Activated B cell treated with CpG ODN at 0.5 μM for 24 hours (primary cell): ENCODE measurements at regions not wholly inside any gene's neighbourhood (a gene's known extent, or its start where the extent isn't known, plus 50 kb on each side); places are given as distances from the start of the nearest gene placed in this dataset.

ENCODE experiments used
- ATAC-seq: fragments of 200-7000 bp; cut with Tn5 transposase; one replicate; pipeline ENCODE4 v1.10.0; 2021; ENCODE audit warnings: low read depth, mild to moderate bottlenecking, moderate library complexity
- CTCF ChIA-PET: fragments of 350-600 bp; sonication (Branson Sonifier 250); formaldehyde crosslinking; loops from one replicate; lab custom pipeline; 2021; ENCODE audit warnings: antibody characterized with exemption; lab: Charles Lee
- POLR2A ChIA-PET: fragments of 350-600 bp; sonication (Branson Sonifier 250); formaldehyde crosslinking; loops from one replicate; lab custom pipeline; 2021; ENCODE audit warnings: antibody characterized with exemption; lab: Charles Lee
- DNase-seq: peaks from one replicate; pipeline ENCODE4 v3.0.0; 2022
- H3K27ac Mint-ChIP-seq: one replicate; pipeline ENCODE4 v1.8.0; 2020; ENCODE audit warnings: mixed read lengths
- H3K27me3 Mint-ChIP-seq: one replicate; pipeline ENCODE4 v1.8.0; 2021; ENCODE audit warnings: mixed read lengths
- H3K36me3 Mint-ChIP-seq: one replicate; pipeline ENCODE4 v1.8.0; 2021; ENCODE audit warnings: low read depth, mixed read lengths
- H3K4me1 Mint-ChIP-seq: one replicate; pipeline ENCODE4 v1.8.0; 2021; ENCODE audit warnings: mixed read lengths
- H3K4me3 Mint-ChIP-seq: one replicate; pipeline ENCODE4 v1.8.0; 2020; ENCODE audit warnings: mild to moderate bottlenecking, mixed read lengths
- H3K9me3 Mint-ChIP-seq: one replicate; pipeline ENCODE4 v1.8.0; 2020; ENCODE audit warnings: mixed read lengths
- CTCF ChIP-seq: fragments of 200-600 bp; IDR thresholded peaks from one replicate; pipeline ENCODE4 v1.8.0; 2022; ENCODE audit warnings: antibody characterized with exemption, mild to moderate bottlenecking
- intact Hi-C: fragments of 100-400 bp; cut with micrococcal nuclease; formaldehyde crosslinking; loops from one replicate; pipeline ENCODE4 v1.15.1; 2024

DNA sequence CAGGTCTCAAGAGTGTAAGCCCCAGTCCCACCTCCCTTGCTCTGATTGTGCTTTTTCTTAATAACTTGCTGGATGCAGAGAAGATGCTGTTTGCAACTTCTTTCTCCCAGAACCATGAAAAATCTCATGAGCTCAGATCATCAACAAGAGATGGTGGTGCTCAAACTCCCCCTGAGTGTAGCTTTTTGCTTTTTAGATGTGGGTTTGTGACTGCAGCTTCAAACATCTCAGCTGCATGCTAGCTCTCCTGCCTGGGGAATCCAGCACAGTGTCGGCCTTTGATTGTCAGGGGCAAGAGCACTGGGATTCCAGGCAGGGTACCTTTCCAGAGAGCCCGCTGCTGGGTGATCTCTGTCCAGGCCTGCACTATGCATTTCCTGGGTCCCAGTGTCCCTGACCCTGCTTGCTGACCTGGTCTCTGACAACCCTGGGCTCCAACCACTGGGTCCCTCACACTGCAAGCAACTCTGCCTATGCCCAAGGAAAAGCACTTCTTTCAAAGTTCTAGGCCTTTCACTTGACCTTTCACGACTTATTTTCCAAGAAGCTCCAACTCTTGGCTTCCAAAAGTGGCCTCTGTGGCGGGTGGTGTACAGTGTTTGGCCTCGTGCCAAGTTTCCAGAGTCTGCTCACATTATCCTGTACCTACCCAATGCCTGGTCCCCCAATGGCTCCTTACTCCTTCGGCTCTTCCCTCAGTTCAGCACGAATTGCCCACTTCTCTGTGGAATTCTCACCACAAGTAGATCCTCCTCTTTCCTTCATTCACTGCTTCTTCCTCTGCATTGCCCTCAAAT, 69.7 kb upstream of the LY86 start:
- Mint-ChIP-seq H3K27me3 (peaks cover 35% of the 10 kb centered on the region), H3K27ac (no peak overlapping the region), H3K4me3 (no peak overlapping the region), H3K4me1 (no peaks in the 10 kb centered on the region), H3K9me3 (no peaks in the 10 kb centered on the region), H3K36me3 (peaks cover 1% of the 10 kb centered on the region)
- POLR2A ChIA-PET, result no interaction called here
- ATAC-seq, result no peak
- no peak for TF ChIP-seq CTCF
- CTCF ChIA-PET, result no interaction called here
- intact Hi-C loops, result no loop called here
- no peak for DNase-seq

GRCh38 chr6:6521961-6522482, 66.5 kb upstream of the LY86 start:
- H3K36me3 Mint-ChIP-seq, result peaks cover 3% of the 10 kb centered on the region
- intact Hi-C loops, result no loop called here
- ChIA-PET POLR2A (no interaction called here), CTCF (interaction anchor here (1.4 kb wide), 1 partner anchor 465 kb away, joined by 3 read pairs; no protein-coding TSS in a partner anchor)
- no peak overlapping the region for H3K27ac Mint-ChIP-seq
- ATAC-seq (no peak), DNase-seq (no peak)
- H3K4me1 Mint-ChIP-seq, result no peaks in the 10 kb centered on the region
- no peak overlapping the region for H3K4me3 Mint-ChIP-seq
- no peak for TF ChIP-seq CTCF
- H3K9me3 Mint-ChIP-seq, result no peaks in the 10 kb centered on the region
- H3K27me3 Mint-ChIP-seq, result peaks cover 28% of the 10 kb centered on the region

GRCh38 chr6:6522709-6523108, 65.8 kb upstream of the LY86 start:
- Mint-ChIP-seq H3K4me1 (no peaks in the 10 kb centered on the region), H3K27ac (no peak overlapping the region), H3K9me3 (no peaks in the 10 kb centered on the region), H3K27me3 (peaks cover 26% of the 10 kb centered on the region), H3K36me3 (peaks cover 3% of the 10 kb centered on the region), H3K4me3 (no peak overlapping the region)
- ATAC-seq (no peak), DNase-seq (no peak)
- CTCF ChIA-PET, result interaction anchor here (1.4 kb wide), 1 partner anchor 466 kb away, joined by 3 read pairs; no protein-coding TSS in a partner anchor
- POLR2A ChIA-PET, result no interaction called here
- TF ChIP-seq CTCF, result no peak
- intact Hi-C loops, result no loop called here

GRCh38 chr6:6524951-6525350, 63.6 kb upstream of the LY86 start:
- DNase-seq, result no peak
- Mint-ChIP-seq H3K4me3 (no peak overlapping the region), H3K27me3 (peaks cover 21% of the 10 kb centered on the region), H3K36me3 (peaks cover 3% of the 10 kb centered on the region), H3K9me3 (peaks cover 3% of the 10 kb centered on the region), H3K27ac (no peak overlapping the region), H3K4me1 (no peaks in the 10 kb centered on the region)
- POLR2A ChIA-PET, result no interaction called here
- TF ChIP-seq CTCF, result no peak
- intact Hi-C loops, result no loop called here
- ATAC-seq, result no peak
- CTCF ChIA-PET, result no interaction called here

- ChIA-PET POLR2A (no interaction called here), CTCF (no interaction called here)
- DNase-seq (no peak), ATAC-seq (no peak)
- no peak for TF ChIP-seq CTCF
- Mint-ChIP-seq H3K27ac (no peak overlapping the region), H3K36me3 (peaks cover 3% of the 10 kb centered on the region), H3K9me3 (peaks cover 5% of the 10 kb centered on the region), H3K27me3 (peaks cover 23% of the 10 kb centered on the region), H3K4me1 (no peaks in the 10 kb centered on the region), H3K4me3 (no peak overlapping the region)
- intact Hi-C loops, result no loop called here
Measured at GRCh38 chr6:6525933-6526332, 62.6 kb upstream of the LY86 start.
